ENCODE measurements at regions not wholly inside any gene's neighbourhood (a gene's known extent, or its start where the extent isn't known, plus 50 kb on each side); places are given as distances from the start of the nearest gene placed in this dataset.

GRCh38 chr7:116417593-116418345 is 81.8 kb upstream of the CAV2 start:
- H3K4me2 ChIP-seq (ENCODE audit: low read length), result no peak overlapping the region
- intact Hi-C loops (cut with micrococcal nuclease; ENCODE audit: unreplicated experiment), result no loop called here

GRCh38 chr7:116418524-116418923 is 81.0 kb upstream of the CAV2 start:
- CTCF ChIA-PET (ENCODE audit: unreplicated experiment), result no interaction called here
- H3K9me2 ChIP-seq (ENCODE audit: insufficient read depth, low read length), result no peaks in the 10 kb centered on the region
- no peak overlapping the region for H3K27ac ChIP-seq (ENCODE audit: low read depth, low read length, poor library complexity, severe bottlenecking)
- no peaks in the 10 kb centered on the region for H3K4me1 ChIP-seq (ENCODE audit: insufficient read depth, low read length, poor library complexity, severe bottlenecking)
- no peaks in the 10 kb centered on the region for H3K79me2 ChIP-seq (ENCODE audit: insufficient read depth, low read depth, low read length)
- intact Hi-C loops (cut with micrococcal nuclease; ENCODE audit: unreplicated experiment), result no loop called here
- no peaks in the 10 kb centered on the region for H4K20me1 ChIP-seq (ENCODE audit: insufficient read depth, low read length)
- no peak overlapping the region for H3K4me2 ChIP-seq (ENCODE audit: low read length)
- TF ChIP-seq CTCF (conservative IDR thresholded peaks at IDR 0.05; ENCODE audit: low read length), result no peak
- TF ChIP-seq EZH2phosphoT487 (IDR thresholded peaks at IDR 0.05; ENCODE audit: borderline replicate concordance, low read depth, low read length), result no peak
- H2AFZ ChIP-seq (ENCODE audit: low read length), result no peak overlapping the region
- POLR2A ChIA-PET, result no interaction called here
- no peaks in the 10 kb centered on the region for H3K9me3 ChIP-seq (ENCODE audit: low read length)
- no TSS peak for BruUV-seq (replicated peaks)
- H3K4me3 ChIP-seq (ENCODE audit: low read depth, low read length, poor library complexity, severe bottlenecking), result no peak overlapping the region
- H3K36me3 ChIP-seq (ENCODE audit: insufficient read depth, low read length), result no peaks in the 10 kb centered on the region
- DNase-seq (ENCODE audit: low spot score), result no peak

More at GRCh38 chr7:116417593-116418345, 81.8 kb upstream of the CAV2 start:
- H3K4me1 ChIP-seq (ENCODE audit: insufficient read depth, low read length, poor library complexity, severe bottlenecking), result no peaks in the 10 kb centered on the region
- no peaks in the 10 kb centered on the region for H3K9me2 ChIP-seq (ENCODE audit: insufficient read depth, low read length)
- TF ChIP-seq EZH2phosphoT487 (IDR thresholded peaks at IDR 0.05; ENCODE audit: borderline replicate concordance, low read depth, low read length) (no peak), CTCF (conservative IDR thresholded peaks at IDR 0.05; ENCODE audit: low read length) (no peak)
- DNase-seq (ENCODE audit: low spot score), result no peak
- CTCF ChIA-PET (ENCODE audit: unreplicated experiment), result no interaction called here
- H3K4me3 ChIP-seq (ENCODE audit: low read depth, low read length, poor library complexity, severe bottlenecking), result no peak overlapping the region
- H3K9me3 ChIP-seq (ENCODE audit: low read length), result no peaks in the 10 kb centered on the region
- H3K36me3 ChIP-seq (ENCODE audit: insufficient read depth, low read length), result no peaks in the 10 kb centered on the region
- H3K79me2 ChIP-seq (ENCODE audit: insufficient read depth, low read depth, low read length), result no peaks in the 10 kb centered on the region
- no peak overlapping the region for H2AFZ ChIP-seq (ENCODE audit: low read length)
- H4K20me1 ChIP-seq (ENCODE audit: insufficient read depth, low read length), result no peaks in the 10 kb centered on the region
- no TSS peak for BruUV-seq (replicated peaks)
- POLR2A ChIA-PET, result interaction anchor here (0.6 kb wide), 1 partner anchor 1723 kb away, joined by 3 read pairs; no protein-coding TSS in a partner anchor
- no peak overlapping the region for H3K27ac ChIP-seq (ENCODE audit: low read depth, low read length, poor library complexity, severe bottlenecking)

- intact Hi-C loops (cut with micrococcal nuclease; ENCODE audit: unreplicated experiment), result no loop called here
- BruUV-seq (replicated peaks), result no TSS peak
- CTCF ChIA-PET (ENCODE audit: unreplicated experiment), result no interaction called here
These were observed 79.5 kb upstream of the CAV2 start for GRCh38 chr7:116420003-116420402.

More at GRCh38 chr7:116420003-116420402, 79.5 kb upstream of the CAV2 start:
- Histone ChIP-seq H3K36me3 (ENCODE audit: insufficient read depth, low read length) (no peaks in the 10 kb centered on the region), H3K9me3 (ENCODE audit: low read length) (no peaks in the 10 kb centered on the region), H3K27ac (ENCODE audit: low read depth, low read length, poor library complexity, severe bottlenecking) (no peak overlapping the region), H3K4me1 (ENCODE audit: insufficient read depth, low read length, poor library complexity, severe bottlenecking) (no peaks in the 10 kb centered on the region), H3K9me2 (ENCODE audit: insufficient read depth, low read length) (no peaks in the 10 kb centered on the region), H3K4me3 (ENCODE audit: low read depth, low read length, poor library complexity, severe bottlenecking) (no peak overlapping the region), H3K79me2 (ENCODE audit: insufficient read depth, low read depth, low read length) (no peaks in the 10 kb centered on the region), H4K20me1 (ENCODE audit: insufficient read depth, low read length) (no peaks in the 10 kb centered on the region), H3K4me2 (ENCODE audit: low read length) (no peak overlapping the region), H2AFZ (ENCODE audit: low read length) (no peak overlapping the region)
- POLR2A ChIA-PET, result no interaction called here
- TF ChIP-seq EZH2phosphoT487 (IDR thresholded peaks at IDR 0.05; ENCODE audit: borderline replicate concordance, low read depth, low read length), result no peak
- no peak for TF ChIP-seq CTCF (conservative IDR thresholded peaks at IDR 0.05; ENCODE audit: low read length)
- no peak for DNase-seq (ENCODE audit: low spot score)

Measured in OCI-LY7 (cell line).